LoVo (cell line): ENCODE measurements at regions not wholly inside any gene's neighbourhood (a gene's known extent, or its start where the extent isn't known, plus 50 kb on each side); places are given as distances from the start of the nearest gene placed in this dataset.

Experiments used
- DNase-seq: peaks from one replicate; pipeline ENCODE4 v3.0.0-alpha.2; 2016; ENCODE audit warnings: low spot score

GRCh38 chr14:28482251-28483040 is 284.1 kb upstream of the FOXG1 start:
- no peak for DNase-seq

GRCh38 chr14:28483506-28483905 is 283.1 kb upstream of the FOXG1 start:
- no peak for DNase-seq

- DNase-seq, result no peak
These were observed 277.9 kb upstream of the FOXG1 start for GRCh38 chr14:28488684-28489083.

GRCh38 chr14:28493516-28493915 is 273.1 kb upstream of the FOXG1 start:
- no peak for DNase-seq

GRCh38 chr14:28494196-28494595 is 272.4 kb upstream of the FOXG1 start:
- no peak for DNase-seq

- no peak for DNase-seq
These were observed 270.2 kb upstream of the FOXG1 start for GRCh38 chr14:28496364-28496763.

- no peak for DNase-seq
These were observed 264.1 kb upstream of the FOXG1 start for GRCh38 chr14:28502517-28502916.

- DNase-seq, result no peak
These were observed 251.0 kb upstream of the FOXG1 start for GRCh38 chr14:28515571-28515970.

GRCh38 chr14:28536889-28537288 is 229.7 kb upstream of the FOXG1 start:
- no peak for DNase-seq

- DNase-seq, result no peak
These were observed 224.5 kb upstream of the FOXG1 start for GRCh38 chr14:28542040-28542439.

- DNase-seq, result no peak
These were observed 201.2 kb upstream of the FOXG1 start for GRCh38 chr14:28565345-28565744.

GRCh38 chr14:28570391-28570790 is 196.2 kb upstream of the FOXG1 start:
- DNase-seq, result no peak

- DNase-seq, result no peak
These were observed 195.0 kb upstream of the FOXG1 start for GRCh38 chr14:28571636-28572035.

- DNase-seq, result no peak
These were observed 190.1 kb upstream of the FOXG1 start for GRCh38 chr14:28576523-28576922.

GRCh38 chr14:28577187-28577586 is 189.4 kb upstream of the FOXG1 start:
- no peak for DNase-seq

- no peak for DNase-seq
These were observed 188.9 kb upstream of the FOXG1 start for GRCh38 chr14:28577711-28578131.

- DNase-seq, result no peak
These were observed 181.6 kb upstream of the FOXG1 start for GRCh38 chr14:28584951-28585350.

- DNase-seq, result no peak
These were observed 176.8 kb upstream of the FOXG1 start for GRCh38 chr14:28589792-28590191.

- DNase-seq, result no peak
These were observed 170.2 kb upstream of the FOXG1 start for GRCh38 chr14:28596391-28596790.

- no peak for DNase-seq
These were observed 167.4 kb upstream of the FOXG1 start for GRCh38 chr14:28599191-28599590.

GRCh38 chr14:28599605-28600004 is 167.0 kb upstream of the FOXG1 start:
- DNase-seq, result no peak

- DNase-seq, result no peak
These were observed 163.0 kb upstream of the FOXG1 start for GRCh38 chr14:28603606-28604005.

- no peak for DNase-seq
These were observed 158.9 kb upstream of the FOXG1 start for GRCh38 chr14:28607661-28608060.

- no peak for DNase-seq
These were observed 158.1 kb upstream of the FOXG1 start for GRCh38 chr14:28608443-28608842.
